ENCODE measurements at regions not wholly inside any gene's neighbourhood (a gene's known extent, or its start where the extent isn't known, plus 50 kb on each side); places are given as distances from the start of the nearest gene placed in this dataset.

DNA sequence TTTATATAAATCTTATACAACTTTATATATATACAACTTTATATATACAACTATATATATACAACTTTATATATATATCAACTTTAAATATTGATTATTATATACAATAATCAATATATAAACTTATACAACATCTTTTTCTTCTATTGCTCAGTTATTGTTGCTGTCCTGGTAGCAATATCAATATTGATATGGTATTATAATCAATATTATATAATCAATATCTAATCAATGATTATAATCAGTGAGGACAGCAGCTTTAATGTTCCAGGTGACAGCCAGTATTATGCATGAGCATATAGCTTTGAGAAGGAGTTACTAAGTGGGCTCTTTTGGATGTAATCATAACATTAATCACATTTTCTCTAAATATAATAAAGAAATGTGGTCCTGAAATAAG, 242.3 kb upstream of the SOX11 start:
- Histone ChIP-seq H3K4me1 (no peaks in the 10 kb centered on the region), H3K27me3 (no peaks in the 10 kb centered on the region), H3K4me3 (no peak overlapping the region), H3K9me3 (no peaks in the 10 kb centered on the region), H3K27ac (replicated peaks in 1 of 4) (no peak overlapping the region), H3K36me3 (no peaks in the 10 kb centered on the region)
- intact Hi-C loops (cut with DNase I): no loop called here
- TF ChIP-seq POLR2A (IDR thresholded peaks at IDR 0.05; ENCODE audit: low read depth) (no peak), POLR2AphosphoS5 (IDR thresholded peaks at IDR 0.05) (no peak), CTCF (IDR thresholded peaks at IDR 0.05) (no peak), EP300 (IDR thresholded peaks at IDR 0.05) (no peak)
- DNase-seq (ENCODE audit: extremely low spot score): no peak

GRCh38 chr2:5453220-5454050, 238.7 kb upstream of the SOX11 start:
- Histone ChIP-seq H3K36me3 (no peaks in the 10 kb centered on the region), H3K4me1 (no peaks in the 10 kb centered on the region), H3K4me3 (no peak overlapping the region), H3K27ac (replicated peaks in 1 of 4) (no peak overlapping the region), H3K27me3 (no peaks in the 10 kb centered on the region), H3K9me3 (no peaks in the 10 kb centered on the region)
- intact Hi-C loops (cut with DNase I): no loop called here
- TF ChIP-seq CTCF (IDR thresholded peaks at IDR 0.05): no peak
- TF ChIP-seq EP300 (IDR thresholded peaks at IDR 0.05): no peak
- no peak for TF ChIP-seq POLR2AphosphoS5 (IDR thresholded peaks at IDR 0.05)
- no peak for TF ChIP-seq POLR2A (IDR thresholded peaks at IDR 0.05; ENCODE audit: low read depth)
- DNase-seq (ENCODE audit: extremely low spot score): peak; percentile 77
- 67% methylated on average over 23 of the region's 23 CpGs for WGBS

DNA sequence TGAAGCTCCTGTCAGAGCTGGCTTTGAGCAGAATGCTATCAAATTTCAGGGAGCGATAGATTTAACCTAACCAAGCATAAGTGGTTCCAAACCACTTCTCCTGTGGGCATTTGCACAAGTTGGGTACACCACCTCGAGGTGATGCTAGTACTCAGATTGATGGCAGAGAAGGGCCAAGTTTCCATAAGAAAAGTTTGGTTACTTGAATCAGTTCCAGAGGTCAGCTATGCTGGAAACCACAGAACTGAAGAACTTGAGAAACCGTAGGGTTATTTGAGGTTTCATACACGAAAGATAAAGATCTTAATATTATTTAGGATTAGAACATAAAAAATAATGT, 238.2 kb upstream of the SOX11 start:
- 63% methylated on average over 4 of the region's 4 CpGs for WGBS
- Histone ChIP-seq H3K9me3 (no peaks in the 10 kb centered on the region), H3K27ac (replicated peaks in 1 of 4) (no peak overlapping the region), H3K4me3 (no peak overlapping the region), H3K4me1 (no peaks in the 10 kb centered on the region), H3K36me3 (no peaks in the 10 kb centered on the region), H3K27me3 (no peaks in the 10 kb centered on the region)
- intact Hi-C loops (cut with DNase I): no loop called here
- DNase-seq (ENCODE audit: extremely low spot score): peak; percentile 39
- TF ChIP-seq CTCF (IDR thresholded peaks at IDR 0.05): no peak
- no peak for TF ChIP-seq EP300 (IDR thresholded peaks at IDR 0.05)
- TF ChIP-seq POLR2A (IDR thresholded peaks at IDR 0.05; ENCODE audit: low read depth): no peak
- no peak for TF ChIP-seq POLR2AphosphoS5 (IDR thresholded peaks at IDR 0.05)

DNA sequence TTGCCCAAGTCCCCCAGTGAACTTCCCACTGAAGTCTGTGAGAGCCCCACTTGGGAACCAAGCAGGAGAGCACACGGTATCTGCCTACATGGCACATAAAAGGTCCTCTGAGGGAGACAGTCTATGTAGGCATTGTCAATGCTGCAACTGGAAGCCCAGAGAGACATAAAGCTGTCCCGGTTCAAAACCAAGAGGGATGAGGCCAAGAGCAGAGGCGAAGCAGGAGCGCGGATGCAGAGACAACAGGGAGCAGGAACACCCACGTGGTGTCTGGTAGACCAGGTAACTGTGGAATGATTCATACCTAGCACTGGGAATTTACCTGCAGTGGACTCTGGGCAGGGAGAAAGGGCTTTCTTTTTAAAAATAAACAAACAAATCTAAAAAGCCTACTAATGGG, 233.1 kb upstream of the SOX11 start:
- Histone ChIP-seq H3K27ac (replicated peaks in 1 of 4) (no peak overlapping the region), H3K9me3 (no peaks in the 10 kb centered on the region), H3K4me1 (no peaks in the 10 kb centered on the region), H3K27me3 (no peaks in the 10 kb centered on the region), H3K36me3 (no peaks in the 10 kb centered on the region), H3K4me3 (no peak overlapping the region)
- peak; percentile 86 for DNase-seq (ENCODE audit: extremely low spot score)
- intact Hi-C loops (cut with DNase I): no loop called here
- WGBS: 87% methylated on average over 6 of the region's 6 CpGs
- TF ChIP-seq EP300 (IDR thresholded peaks at IDR 0.05) (no peak), POLR2A (IDR thresholded peaks at IDR 0.05; ENCODE audit: low read depth) (no peak), CTCF (IDR thresholded peaks at IDR 0.05) (no peak), POLR2AphosphoS5 (IDR thresholded peaks at IDR 0.05) (no peak)

DNA sequence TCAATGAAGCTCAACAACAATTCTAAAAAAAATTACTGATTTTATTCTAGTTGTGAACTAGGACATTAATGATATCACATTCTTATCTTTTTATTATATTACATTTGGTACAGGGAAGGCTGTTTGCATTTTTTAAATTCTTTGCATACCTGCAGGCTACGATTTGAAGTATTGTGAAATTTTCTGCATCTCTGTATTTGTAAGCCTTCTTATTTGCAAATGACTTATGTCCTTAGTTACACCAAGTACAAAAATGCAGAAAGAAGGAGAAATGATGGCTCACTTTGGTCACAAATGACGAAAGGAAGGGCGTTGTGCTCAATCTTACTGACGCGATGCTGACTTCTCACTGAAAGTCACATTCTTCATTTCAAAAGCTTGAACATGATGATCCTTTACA, 227.5 kb upstream of the SOX11 start:
- H3K27ac ChIP-seq (replicated peaks in 1 of 4): no peak overlapping the region
- H3K27me3 ChIP-seq: no peaks in the 10 kb centered on the region
- DNase-seq (ENCODE audit: extremely low spot score): no peak
- H3K4me1 ChIP-seq: no peaks in the 10 kb centered on the region
- H3K9me3 ChIP-seq: no peaks in the 10 kb centered on the region
- no peak overlapping the region for H3K4me3 ChIP-seq
- intact Hi-C loops (cut with DNase I): no loop called here
- TF ChIP-seq EP300 (IDR thresholded peaks at IDR 0.05) (no peak), POLR2AphosphoS5 (IDR thresholded peaks at IDR 0.05) (no peak)
- 83% methylated on average over 5 of the region's 5 CpGs for WGBS
- no peaks in the 10 kb centered on the region for H3K36me3 ChIP-seq
